GDM1 (cell line): ENCODE measurements at regions not wholly inside any gene's neighbourhood (a gene's known extent, or its start where the extent isn't known, plus 50 kb on each side); places are given as distances from the start of the nearest gene placed in this dataset.

ENCODE experiments used
- DNase-seq: peaks from one replicate; lab custom pipeline; 2025; lab: John Stamatoyannopoulos, UW

DNA sequence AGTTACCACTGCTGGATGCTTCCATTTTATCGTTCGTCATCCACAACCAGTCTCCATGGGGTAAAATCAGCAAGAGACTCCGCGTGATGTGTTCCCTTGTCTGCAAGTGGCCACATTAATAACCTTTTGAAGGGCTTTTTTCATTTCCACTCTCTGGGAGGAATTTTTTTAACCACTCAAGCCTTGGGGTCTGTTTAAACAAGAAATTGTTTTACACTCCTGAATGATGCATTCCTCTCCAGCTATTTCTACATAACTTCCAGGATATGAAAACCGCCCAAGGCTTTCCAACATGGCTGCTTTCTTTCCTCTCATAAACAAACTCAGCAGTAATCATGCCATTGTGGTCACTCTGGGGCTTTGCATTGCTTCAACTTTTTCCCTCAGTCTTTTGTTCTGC lies 217.2 kb upstream of the DAPK1 start:
- DNase-seq, result no peak

DNA sequence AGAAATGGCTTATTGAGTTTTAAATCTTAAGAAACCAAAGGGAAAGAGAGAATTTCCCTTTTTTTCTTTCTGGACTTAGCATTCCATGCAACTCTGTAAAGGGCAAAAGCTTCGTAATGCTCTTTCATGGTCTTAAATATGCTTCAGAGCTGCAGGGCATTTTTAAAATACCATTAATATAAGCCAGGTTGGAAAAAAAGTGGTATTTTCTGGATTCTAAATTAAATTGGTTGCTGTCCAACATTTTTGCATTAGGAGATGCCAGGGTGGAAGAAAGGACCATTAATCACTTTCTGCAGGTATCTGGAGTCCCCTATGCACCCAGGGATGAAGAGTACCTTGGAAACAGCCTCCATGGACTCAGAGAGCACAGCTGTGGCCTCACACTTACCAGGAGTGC lies 215.1 kb upstream of the DAPK1 start:
- no peak for DNase-seq

DNA sequence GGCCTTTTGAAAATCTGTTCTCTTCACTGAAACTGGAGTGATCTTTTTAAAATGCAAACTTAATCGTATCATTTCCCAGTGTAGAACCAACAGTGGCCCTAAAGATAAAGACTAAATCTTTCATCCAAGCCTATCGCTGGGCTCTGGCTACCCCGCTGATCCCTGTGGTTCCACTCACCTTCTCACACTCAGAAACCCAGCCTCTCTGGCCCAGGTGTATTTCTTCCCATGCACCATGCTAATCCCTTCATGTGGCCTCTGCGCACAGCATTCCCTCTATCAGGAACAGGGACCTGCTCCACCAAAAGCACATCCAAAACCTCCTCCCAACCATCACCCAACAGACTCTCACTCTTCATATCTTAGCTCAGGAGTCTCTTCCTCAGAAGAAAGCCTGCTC lies 214.1 kb upstream of the DAPK1 start:
- no peak for DNase-seq

- DNase-seq, result no peak
These were observed 212.3 kb upstream of the DAPK1 start for GRCh38 chr9:87285183-87285850.

DNA sequence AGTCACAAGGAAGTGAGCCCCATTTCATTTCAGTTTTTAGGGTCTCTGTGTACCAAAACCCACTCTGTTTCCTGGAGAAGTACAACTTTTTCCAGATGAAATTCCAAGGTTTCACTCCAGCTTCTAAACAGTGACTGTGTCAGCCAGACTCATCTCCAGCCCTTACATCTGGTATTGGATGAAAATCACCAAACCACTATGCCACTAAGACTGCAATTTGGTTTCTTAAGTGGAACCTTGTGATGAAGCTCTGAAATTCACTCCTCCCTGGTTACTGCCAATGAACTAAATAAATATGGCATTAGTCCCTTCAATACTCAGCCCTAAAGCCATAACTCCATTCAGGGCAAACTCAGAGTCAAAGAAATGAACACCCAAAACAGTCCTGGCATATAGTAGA lies 211.2 kb upstream of the DAPK1 start:
- no peak for DNase-seq

DNA sequence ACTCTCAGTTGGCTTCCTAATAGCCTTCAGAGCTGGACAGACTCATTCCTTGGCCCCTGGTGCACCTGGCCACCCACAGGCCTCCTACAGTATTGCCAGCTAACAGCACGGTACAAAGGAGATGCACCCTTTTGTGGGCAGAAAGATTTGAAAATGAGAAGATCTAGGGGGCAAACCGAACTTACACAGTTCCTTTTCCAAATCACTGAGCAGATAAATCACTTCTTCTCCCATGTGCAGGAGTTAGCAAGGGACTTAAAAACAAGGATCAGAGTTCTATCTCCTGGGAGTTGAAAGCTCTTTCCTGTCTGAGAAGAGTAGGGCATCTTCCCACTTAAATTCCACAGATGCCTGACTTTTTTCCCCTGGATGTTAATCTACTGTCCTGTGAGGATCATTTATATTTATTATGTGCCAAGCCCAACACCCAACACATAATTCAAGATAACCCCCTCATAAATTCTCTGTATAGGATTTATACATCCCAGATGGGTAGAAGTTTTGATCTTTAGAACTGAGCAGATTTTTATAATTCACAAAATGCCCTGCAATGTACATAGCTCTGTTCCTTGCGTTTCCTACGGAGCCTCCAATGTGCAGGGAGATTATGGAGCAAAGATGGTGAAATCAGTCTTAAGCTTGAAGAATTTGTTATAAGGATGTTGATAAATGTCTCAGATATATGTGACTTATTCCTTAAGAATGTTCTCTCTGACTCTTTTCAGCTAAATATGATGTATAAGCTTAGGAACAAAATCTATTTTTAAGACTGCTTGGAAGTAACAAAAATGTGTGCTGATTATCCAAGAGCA lies 207.2 kb upstream of the DAPK1 start:
- DNase-seq, result no peak

- DNase-seq, result no peak
These were observed 205.0 kb upstream of the DAPK1 start for GRCh38 chr9:87292449-87293191.

DNA sequence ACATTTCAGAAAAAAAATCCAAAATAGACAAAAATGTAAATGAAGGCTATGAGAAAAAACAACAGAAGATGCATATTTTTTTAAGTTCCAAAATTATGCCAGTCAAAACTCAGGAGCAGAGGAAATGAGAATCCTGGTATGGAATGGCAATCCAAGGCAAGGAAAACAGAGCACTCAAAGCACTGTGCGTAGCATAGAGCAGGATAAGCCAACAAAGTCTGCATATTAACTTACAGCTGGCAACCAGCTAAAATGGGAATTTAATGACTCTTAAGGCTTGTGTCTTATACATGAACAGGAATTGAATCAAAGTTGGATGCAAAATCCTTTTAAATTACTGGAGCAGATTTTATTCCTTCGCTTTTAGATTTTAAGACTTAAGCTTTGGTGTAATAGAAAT lies 203.5 kb upstream of the DAPK1 start:
- DNase-seq, result no peak

DNA sequence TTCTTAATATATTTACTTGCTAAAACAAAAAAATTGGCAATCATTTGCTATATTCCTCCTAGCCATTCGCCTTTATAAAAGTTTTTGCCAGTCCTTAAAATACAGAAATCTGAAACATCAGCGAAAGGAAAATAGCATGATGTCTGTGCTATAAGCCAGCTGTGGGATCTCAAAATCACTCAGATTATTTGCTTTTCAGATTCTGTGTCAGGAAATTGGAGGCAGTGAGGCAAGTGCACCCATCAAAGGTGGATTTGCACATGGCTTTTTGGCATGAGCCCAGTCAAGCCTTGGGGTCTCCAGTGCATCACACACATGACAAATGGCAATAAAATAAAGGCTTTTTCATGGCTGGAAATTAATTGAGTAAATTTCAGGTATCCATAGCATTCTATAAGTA lies 196.8 kb upstream of the DAPK1 start:
- DNase-seq, result no peak

- DNase-seq, result no peak
These were observed 196.3 kb upstream of the DAPK1 start for GRCh38 chr9:87301371-87301770.

DNA sequence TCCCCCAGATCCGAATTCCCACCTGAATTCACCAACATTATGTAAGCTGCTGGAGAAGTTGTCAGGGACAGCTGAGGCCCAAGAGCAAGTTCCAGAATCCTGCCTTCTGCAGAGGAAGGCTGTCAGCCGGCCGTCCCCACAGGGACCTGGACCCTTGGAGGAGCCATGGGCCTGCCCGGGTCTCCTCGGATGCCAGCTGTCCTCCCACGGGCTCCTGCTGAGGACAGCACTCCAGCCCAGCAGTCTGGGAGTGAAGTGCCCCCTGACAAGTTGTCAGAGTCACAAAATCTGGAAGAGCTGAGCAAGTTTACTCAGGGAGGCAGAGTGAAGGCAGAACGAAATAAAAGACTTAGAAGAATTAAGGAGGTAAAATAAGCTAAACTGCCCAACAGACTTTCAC lies 192.5 kb upstream of the DAPK1 start:
- no peak for DNase-seq

DNA sequence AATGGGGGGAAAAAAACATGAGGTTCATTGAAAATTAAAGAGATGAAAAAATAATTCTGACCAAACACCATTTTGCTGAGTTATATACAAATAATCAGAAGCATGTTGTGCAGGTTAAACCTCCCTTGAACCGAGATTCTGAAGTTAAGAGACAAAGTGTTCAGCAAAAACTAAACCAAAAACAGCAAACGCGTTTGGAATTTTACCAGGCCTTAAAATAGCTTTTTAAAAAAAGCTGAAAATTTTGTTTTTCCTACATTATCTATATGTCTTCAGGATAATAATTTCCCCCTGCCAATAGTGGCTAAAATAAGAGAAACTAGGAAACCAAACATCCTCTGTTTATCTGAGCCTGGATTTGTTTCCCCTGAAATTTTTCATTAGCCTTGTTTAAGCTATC lies 191.7 kb upstream of the DAPK1 start:
- no peak for DNase-seq

DNA sequence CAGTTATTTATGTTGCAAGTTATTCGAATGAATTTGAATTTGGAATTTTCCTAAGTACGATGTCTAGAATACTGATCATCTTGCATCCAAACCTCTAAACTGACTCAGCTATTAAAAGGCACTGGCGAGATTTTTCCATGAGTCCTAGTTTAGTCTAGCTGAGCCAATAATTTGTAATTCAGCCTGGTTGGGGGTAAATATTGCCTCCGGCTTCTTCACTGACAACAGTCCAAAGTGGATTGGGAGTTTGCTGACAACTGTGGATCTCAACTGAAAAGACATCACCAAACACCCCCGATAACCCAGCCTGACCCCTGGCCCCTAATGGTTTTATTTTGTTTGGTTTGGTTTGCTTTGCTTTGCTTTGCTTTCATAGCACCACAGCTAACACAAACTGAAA lies 189.8 kb upstream of the DAPK1 start:
- DNase-seq, result no peak

GRCh38 chr9:87309236-87309635 lies 188.4 kb upstream of the DAPK1 start:
- no peak for DNase-seq

DNA sequence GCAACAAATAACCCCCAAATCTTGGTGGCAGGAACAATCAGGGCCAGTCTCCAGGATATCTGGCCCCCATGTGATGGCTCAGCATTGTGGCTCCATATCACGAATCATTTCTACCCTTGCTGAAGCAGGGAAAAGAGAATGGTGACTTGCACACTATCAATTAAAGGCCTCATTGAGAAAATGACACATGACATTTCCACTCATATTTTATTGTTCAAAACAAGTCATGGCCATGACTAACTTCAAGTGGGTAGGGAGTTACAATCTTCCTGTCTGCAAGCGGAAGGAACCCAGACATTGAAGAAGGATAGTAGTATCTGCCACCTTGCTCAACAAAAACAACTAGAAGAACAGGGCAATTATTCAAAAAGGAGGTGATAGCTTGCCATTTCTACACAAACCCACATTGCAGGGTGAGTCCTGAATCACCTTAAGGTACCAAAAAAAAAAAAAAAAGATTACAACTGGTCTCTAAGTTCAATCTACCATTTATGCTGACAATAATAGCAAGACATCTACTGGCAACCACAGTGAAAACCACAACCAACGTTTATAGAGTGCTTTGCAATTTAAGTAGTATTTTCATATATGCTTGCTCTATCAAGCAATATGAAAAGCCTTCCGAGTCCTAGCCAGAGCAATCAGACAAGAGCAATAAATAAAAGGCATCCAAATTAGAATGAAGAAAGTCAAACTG lies 186.7 kb upstream of the DAPK1 start:
- DNase-seq, result no peak

DNA sequence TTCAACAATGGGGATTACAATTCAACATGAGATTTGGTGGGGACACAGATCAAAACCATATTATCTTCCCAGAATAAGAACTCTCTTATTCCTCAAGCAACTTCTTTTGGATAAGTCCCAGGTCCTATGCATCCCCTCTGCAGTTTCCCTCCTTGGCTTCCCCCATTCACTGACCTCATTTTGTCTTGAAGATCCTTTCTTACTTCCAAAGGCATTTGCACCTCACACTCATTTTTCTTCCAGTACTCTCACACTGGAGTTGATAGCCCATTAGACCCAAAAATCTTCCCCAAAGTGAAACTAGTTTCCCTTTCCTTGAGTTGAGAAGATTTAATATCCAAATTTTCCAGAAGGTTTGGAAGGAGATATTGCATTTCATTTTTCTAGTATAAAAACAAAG lies 178.0 kb upstream of the DAPK1 start:
- no peak for DNase-seq

DNA sequence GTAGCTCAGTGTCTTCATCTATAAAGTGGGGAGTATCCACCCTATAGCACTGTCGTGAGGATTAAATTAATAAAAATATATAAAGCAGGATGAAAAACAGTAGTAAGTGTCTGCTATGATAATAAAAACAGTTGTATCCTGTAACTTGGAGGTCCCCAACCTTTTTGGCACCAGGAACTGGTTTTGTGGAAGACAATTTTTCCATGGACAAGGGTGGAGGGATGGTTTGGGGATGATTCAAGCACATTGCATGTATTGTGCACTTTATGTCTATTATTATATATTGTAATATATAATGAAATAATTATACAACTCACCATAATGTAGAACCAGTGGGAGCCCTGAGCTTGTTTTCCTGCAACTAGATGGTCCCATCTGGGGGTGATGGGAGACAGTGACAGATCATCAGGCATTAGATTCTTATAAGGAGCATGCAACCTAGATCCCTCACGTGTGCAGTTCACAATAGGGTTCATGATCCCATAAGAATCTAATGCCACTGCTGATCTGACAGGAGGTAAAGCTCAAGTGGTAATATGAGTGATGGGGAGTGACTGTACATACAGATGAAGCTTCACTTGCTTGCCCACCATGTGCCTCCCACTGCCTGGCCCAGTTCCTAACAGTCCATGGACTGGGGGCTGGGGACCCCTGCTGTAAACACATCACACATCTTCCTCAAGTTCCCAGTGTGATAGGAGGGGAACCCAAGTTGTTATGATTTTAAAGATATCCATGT lies 177.4 kb upstream of the DAPK1 start:
- no peak for DNase-seq

DNA sequence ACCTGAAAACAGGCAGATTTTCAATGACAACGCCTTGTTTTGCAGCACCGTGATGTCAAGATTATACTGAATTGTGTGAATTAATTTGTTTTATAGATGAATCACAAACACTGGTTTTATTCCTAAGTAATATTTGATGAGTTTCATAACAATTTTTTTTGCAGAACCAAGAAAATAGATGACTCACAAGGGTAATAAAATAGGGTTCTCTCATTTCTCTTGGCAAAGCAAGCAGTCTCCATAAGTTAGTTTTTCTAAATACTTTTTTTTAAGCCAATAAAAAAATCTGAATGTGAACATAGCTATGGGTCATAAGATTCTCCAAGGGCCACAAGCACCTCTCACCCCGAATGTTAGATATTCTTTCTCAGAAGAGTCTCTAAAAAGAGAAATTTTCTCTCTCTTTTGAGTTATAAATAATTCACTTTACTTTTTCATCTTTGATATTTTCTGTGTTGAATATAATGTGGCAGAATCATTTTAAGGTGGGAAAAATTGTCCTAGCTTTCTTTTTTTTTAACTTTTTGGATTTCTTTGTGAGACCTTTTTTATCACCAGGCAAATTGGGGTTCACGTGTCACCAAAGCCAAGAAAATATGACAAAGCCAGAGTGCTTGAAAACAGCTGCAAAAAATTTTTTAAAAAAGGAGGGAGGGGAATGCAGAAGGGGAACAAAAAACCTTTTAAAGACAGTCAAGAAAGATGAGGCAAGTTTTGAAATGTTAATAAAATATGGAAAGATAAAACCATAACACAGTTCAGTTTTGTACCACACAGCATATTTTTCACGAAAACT lies 174.6 kb upstream of the DAPK1 start:
- no peak for DNase-seq

- no peak for DNase-seq
These were observed 173.7 kb upstream of the DAPK1 start for GRCh38 chr9:87323928-87324327.

GRCh38 chr9:87324613-87325194 lies 173.0 kb upstream of the DAPK1 start:
- peak; percentile 13 for DNase-seq
